ENCODE measurements at regions not wholly inside any gene's neighbourhood (a gene's known extent, or its start where the extent isn't known, plus 50 kb on each side); places are given as distances from the start of the nearest gene placed in this dataset.

DNA sequence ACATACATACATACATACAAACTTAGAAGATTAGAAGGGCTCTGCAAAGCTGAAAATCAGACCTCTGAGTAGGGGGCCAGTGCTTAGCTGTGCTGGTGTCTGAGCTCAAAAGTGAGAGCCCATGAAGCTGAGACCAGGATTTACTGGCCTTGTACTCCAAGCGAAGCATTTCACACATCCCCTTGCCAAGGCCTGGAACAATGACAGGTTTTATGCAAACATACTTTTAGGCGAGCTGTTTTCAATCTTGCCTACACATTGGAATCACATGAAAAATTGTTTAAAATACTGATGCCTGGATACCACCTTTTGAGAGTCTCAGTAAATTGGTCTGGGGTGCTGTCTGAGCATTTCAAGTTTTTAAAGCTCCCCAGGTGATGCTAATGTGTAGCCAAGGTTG is 80.9 kb upstream of the SRSF6 start:
- TF ChIP-seq EZH2phosphoT487 (conservative IDR thresholded peaks at IDR 0.05; ENCODE audit: low read length) (no peak), CTCF (IDR thresholded peaks at IDR 0.05; ENCODE audit: insufficient read depth, low read length, poor library complexity, severe bottlenecking) (no peak)
